SK-N-MC (cell line): ENCODE measurements at regions not wholly inside any gene's neighbourhood (a gene's known extent, or its start where the extent isn't known, plus 50 kb on each side); places are given as distances from the start of the nearest gene placed in this dataset.

Experiments used
- DNase-seq: peaks from one replicate; pipeline ENCODE4 v3.0.0-alpha.2; 2011; ENCODE audit warnings: low read depth, low spot score
- H3K27ac ChIP-seq: fragments of 200-600 bp; sonication (generic); 2 replicates; pipeline ENCODE4 v1.5.1; 2016; ENCODE audit warnings: mixed run types
- H3K36me3 ChIP-seq: fragments of 200-600 bp; sonication (generic); 2 replicates; pipeline ENCODE4 v1.6.1; 2017; ENCODE audit warnings: antibody characterized with exemption, low read length, mixed read lengths; ENCODE audit not compliant: insufficient read depth
- H3K4me3 ChIP-seq: fragments of 200-600 bp; sonication (generic); 2 replicates; pipeline ENCODE4 v1.5.1; 2016
- H3K9ac ChIP-seq: fragments of 200-600 bp; sonication (generic); 2 replicates; pipeline ENCODE4 v1.8.0; 2017; ENCODE audit warnings: mixed run types, mixed read lengths; ENCODE audit not compliant: insufficient read length
- H3K9me3 ChIP-seq: fragments of 200-600 bp; sonication (generic); 2 replicates; pipeline ENCODE4 v1.6.1; 2017; ENCODE audit warnings: low read depth, mild to moderate bottlenecking, antibody characterized with exemption, low read length, moderate library complexity, mixed read lengths
- EZH2 ChIP-seq: fragments of 200-600 bp; sonication (generic); IDR thresholded peaks from one replicate; pipeline ENCODE4 v1.6.1; 2017; ENCODE audit warnings: antibody characterized with exemption
- FOXP2 ChIP-seq: optimal IDR thresholded peaks from 2 replicates; pipeline ENCODE3; 2011; ENCODE audit warnings: mild to moderate bottlenecking, moderate library complexity; ENCODE audit not compliant: insufficient read depth; ENCODE audit errors: extremely low read length, control extremely low read depth
- POLR2AphosphoS5 ChIP-seq: IDR thresholded peaks from 2 replicates; pipeline ENCODE4 v1.6.1; 2012; ENCODE audit warnings: mild to moderate bottlenecking, low read depth, low read length, borderline replicate concordance

DNA sequence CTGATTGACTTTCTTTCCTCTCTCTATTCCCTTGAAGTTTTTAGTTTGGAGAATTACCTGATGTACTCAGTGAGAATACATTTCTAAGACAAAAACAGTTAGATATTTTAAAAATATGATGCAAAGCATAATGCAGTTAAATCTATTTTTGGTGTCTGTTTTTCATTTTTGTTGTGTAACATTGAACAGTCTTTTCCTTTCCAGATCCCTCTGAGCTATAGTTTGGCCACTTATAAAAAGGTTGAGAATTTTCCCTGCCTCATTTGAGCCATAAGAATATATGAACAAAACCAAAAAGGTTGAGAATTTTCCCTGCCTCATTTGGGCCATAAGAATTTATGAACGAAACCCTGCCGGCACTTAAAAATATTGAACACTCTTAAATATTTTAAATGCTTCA is 57.0 kb upstream of the IPO5 start:
- Histone ChIP-seq H3K9me3 (peaks cover 4% of the 10 kb centered on the region; the same call in 1 of the 2 replicates), H3K36me3 (no peaks in the 10 kb centered on the region), H3K4me3 (no peak overlapping the region), H3K9ac (no peak overlapping the region), H3K27ac (peak overlapping the region; percentile 84)
- no peak for TF ChIP-seq EZH2
- no peak for TF ChIP-seq FOXP2
- no peak for TF ChIP-seq POLR2AphosphoS5
- DNase-seq: no peak

DNA sequence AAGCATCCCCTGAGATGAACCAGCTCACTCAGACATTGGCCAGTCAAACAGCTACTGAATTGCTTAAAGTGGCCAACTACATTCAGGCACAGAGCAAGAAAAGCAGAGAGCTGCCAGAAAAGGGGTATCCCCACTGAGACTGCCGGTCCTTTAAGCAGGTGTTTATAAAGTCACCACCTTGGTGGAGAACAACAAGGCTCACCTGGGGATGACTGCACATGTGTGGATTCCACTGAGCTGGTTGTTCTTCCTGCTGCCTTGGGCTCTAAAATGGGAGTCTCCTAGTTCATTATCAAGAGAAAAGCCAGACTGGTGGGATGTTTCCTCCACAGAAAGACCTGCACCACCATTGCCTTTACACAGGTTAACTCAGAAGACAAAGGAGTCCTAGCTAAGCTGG is 51.8 kb upstream of the IPO5 start:
- Histone ChIP-seq H3K36me3 (no peaks in the 10 kb centered on the region), H3K9ac (no peak overlapping the region), H3K9me3 (peaks cover 4% of the 10 kb centered on the region; the same call in 1 of the 2 replicates), H3K27ac (no peak overlapping the region), H3K4me3 (no peak overlapping the region)
- DNase-seq: no peak
- TF ChIP-seq FOXP2: no peak
- no peak for TF ChIP-seq EZH2
- no peak for TF ChIP-seq POLR2AphosphoS5
